HepG2 (cell line): ENCODE measurements at regions not wholly inside any gene's neighbourhood (a gene's known extent, or its start where the extent isn't known, plus 50 kb on each side); places are given as distances from the start of the nearest gene placed in this dataset.

Experiments used
- ATAC-seq: fragments of 200-7000 bp; cut with Tn5 transposase; 3 replicates; pipeline ENCODE4 v1.9.1; 2020; ENCODE audit warnings: mild to moderate bottlenecking, moderate library complexity
- BruUV-seq: library from RNA; stranded (reverse); fragments of 400-500 nt; replicated peaks from 2 replicates; lab custom pipeline; 2021; lab: Mats Ljungman, UMichigan
- CTCF ChIA-PET: fragments of 300-600 bp; formaldehyde crosslinking; extraction: SDS; loops from one replicate; lab custom pipeline; 2021; ENCODE audit warnings: low total read pairs, inconsistent platforms, low intra/inter-chr PET ratio; lab: Yijun Ruan, JAX
- POLR2A ChIA-PET: fragments of 350-600 bp; sonication (Branson Sonifier 250); formaldehyde crosslinking; loops from one replicate; lab custom pipeline; 2020; ENCODE audit warnings: antibody characterized with exemption, inconsistent platforms; lab: Yijun Ruan, JAX
- DNase-seq: peaks from one replicate; pipeline ENCODE4 v3.0.0-alpha.2; 2015; ENCODE audit warnings: low spot score
- FAIRE-seq: peaks from 3 replicates; lab custom pipeline; 2011; peaks lifted over from hg19 to GRCh38; lab: Jason Lieb, UNC
- H2AFZ ChIP-seq: one replicate; pipeline ENCODE4 v1.6.1; 2011; ENCODE audit warnings: low read length, inconsistent platforms
- H3K27ac ChIP-seq: fragments of 300-600 bp; 3 replicates; pipeline ENCODE4 v1.8.0; 2011; ENCODE audit warnings: mixed run types, mild to moderate bottlenecking, mixed read lengths, low read length, inconsistent platforms; ENCODE audit not compliant: insufficient read depth; ENCODE audit errors: extremely low read length
- H3K27me3 ChIP-seq, 2 experiments: fragments of 200-600 bp in 1 of 2; 2 replicates in 1 of 2; 3 replicates in 1 of 2; pipeline versions ENCODE4 v1.6.0 to v1.8.0; 2011; ENCODE audit warnings: low read length in 2 of 2, mild to moderate bottlenecking in 2 of 2, moderate library complexity in 2 of 2, inconsistent platforms in 1 of 2; ENCODE audit not compliant: insufficient read depth in 2 of 2, control insufficient read depth in 1 of 2
- H3K36me3 ChIP-seq, 2 experiments: fragments of 200-600 bp in 1 of 2; replicated peaks in 1 of 2; 2 replicates in 1 of 2; 3 replicates in 1 of 2; pipeline versions ENCODE4 v1.5.1 to v1.8.0; 2011; ENCODE audit warnings: low read length in 2 of 2, inconsistent platforms in 1 of 2; ENCODE audit not compliant: insufficient read depth in 2 of 2, control insufficient read depth in 1 of 2
- H3K4me1 ChIP-seq: 2 replicates; pipeline ENCODE4 v1.5.1; 2012; ENCODE audit warnings: low read length, inconsistent platforms; ENCODE audit not compliant: insufficient read depth
- H3K4me2 ChIP-seq: 2 replicates; pipeline ENCODE4 v1.6.0; 2011; ENCODE audit warnings: low read depth, low read length, inconsistent platforms
- H3K4me3 ChIP-seq, 3 experiments: fragments of 200-600 bp in 1 of 3; sonication (generic), shearing (Covaris generic) in 1 of 3; replicated peaks in 1 of 3; 2 replicates each; pipeline ENCODE4 v1.5.1; 2011 to 2016; ENCODE audit warnings: low read length in 3 of 3, inconsistent platforms in 2 of 3, low read depth in 2 of 3, mild to moderate bottlenecking in 2 of 3, control low read depth in 1 of 3, mixed read lengths in 1 of 3; ENCODE audit not compliant: insufficient read depth in 1 of 3
- H3K79me2 ChIP-seq: one replicate; pipeline ENCODE4 v1.6.1; 2011; ENCODE audit warnings: low read length, inconsistent platforms; ENCODE audit not compliant: insufficient read depth
- H3K9ac ChIP-seq: 2 replicates; pipeline ENCODE4 v1.6.0; 2011; ENCODE audit warnings: mild to moderate bottlenecking, low read depth, low read length, inconsistent platforms; ENCODE audit not compliant: insufficient read depth
- H3K9me3 ChIP-seq: 2 replicates; pipeline ENCODE4 v1.5.1; 2012; ENCODE audit warnings: mild to moderate bottlenecking, low read length
- H4K20me1 ChIP-seq: 2 replicates; pipeline ENCODE4 v1.6.0; 2011; ENCODE audit warnings: inconsistent platforms, mild to moderate bottlenecking, low read length, moderate library complexity; ENCODE audit not compliant: insufficient read depth
- FIP1L1 ChIP-seq: fragments of 200-400 bp; formaldehyde crosslinking; IDR thresholded peaks from 2 replicates; pipeline ENCODE4 v1.6.1; 2018; ENCODE audit warnings: low read depth, mild to moderate bottlenecking, low read length, moderate library complexity, borderline replicate concordance; ENCODE audit not compliant: insufficient read depth
- MIER2 ChIP-seq: IDR thresholded peaks from 2 replicates; pipeline ENCODE4 v1.6.1; 2016; ENCODE audit warnings: missing biosample characterization, missing genetic modification reagents
- ZMYM4 ChIP-seq: sonication (generic); formaldehyde crosslinking; IDR thresholded peaks from 2 replicates; pipeline ENCODE4 v1.8.1; 2023; ENCODE audit warnings: mild to moderate bottlenecking, missing genetic modification reagents
- ZNF629 ChIP-seq: sonication (generic); formaldehyde crosslinking; conservative IDR thresholded peaks from 2 replicates; pipeline ENCODE4 v1.5.0; 2020; ENCODE audit warnings: missing genetic modification reagents
- ZSCAN22 ChIP-seq: sonication (generic); formaldehyde crosslinking; IDR thresholded peaks from 2 replicates; pipeline ENCODE4 v1.4.0; 2020; ENCODE audit warnings: mild to moderate bottlenecking, missing genetic modification reagents
- WGBS: methylation state at CpG from one replicate; pipeline ENCODE4 v1.1.6; 2017; ENCODE audit warnings: low lambda C conversion rate; 5-methylcytosine and 5-hydroxymethylcytosine counted together
- in situ Hi-C: cut with HindIII; loops from 2 replicates; pipeline ENCODE4 v1.10.0; 2017; ENCODE audit warnings: low pct_unique_long_range_greater_than_20kb; ENCODE audit not compliant: extremely low pct_ligation_motif_present
- intact Hi-C: fragments of 100-400 bp; cut with micrococcal nuclease; formaldehyde crosslinking; loops from one replicate; pipeline ENCODE4 v1.10.0; 2022; ENCODE audit not compliant: unreplicated experiment
- TF ChIP-seq, protein P1 (sequence below): sonication (generic); formaldehyde crosslinking; IDR thresholded peaks from 2 replicates; pipeline ENCODE4 v1.5.1; 2020; ENCODE audit warnings: mild to moderate bottlenecking, missing genetic modification reagents, moderate library complexity
- TF ChIP-seq, protein P2 (sequence below): sonication (generic); formaldehyde crosslinking; IDR thresholded peaks from 2 replicates; pipeline ENCODE4 v1.4.0; 2020; ENCODE audit warnings: missing genetic modification reagents, borderline replicate concordance
- TF ChIP-seq, protein P3 (sequence below): sonication (generic); formaldehyde crosslinking; IDR thresholded peaks from 2 replicates; pipeline ENCODE4 v1.4.0; 2020; ENCODE audit warnings: missing genetic modification reagents, borderline replicate concordance
- TF ChIP-seq, protein P4 (sequence below): sonication (generic); formaldehyde crosslinking; IDR thresholded peaks from 2 replicates; pipeline ENCODE4 v1.8.1; 2022; ENCODE audit warnings: low read depth, mild to moderate bottlenecking, missing genetic modification reagents

DNA sequence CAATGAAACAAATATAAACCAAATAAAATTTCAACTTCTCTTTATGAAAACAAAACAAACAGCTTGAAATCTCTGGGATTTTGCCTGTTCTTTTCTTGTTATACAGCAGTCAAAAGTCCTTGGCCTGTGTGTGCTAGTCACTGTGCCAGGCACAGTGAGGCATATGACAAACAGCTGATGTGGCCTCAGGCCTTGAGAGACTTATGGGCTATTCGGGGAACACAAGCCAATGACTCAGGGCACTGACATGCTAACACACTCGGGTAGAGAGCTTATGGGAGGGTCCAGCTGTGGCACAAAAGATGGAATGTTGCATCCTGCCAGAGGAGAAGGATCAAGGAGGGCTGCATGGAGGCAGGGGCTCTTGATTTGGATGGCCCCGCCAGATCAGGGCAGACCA is 95.4 kb upstream of the NKX2-2 start:
- intact Hi-C loops, result no loop called here
- no peaks in the 10 kb centered on the region for H3K36me3 ChIP-seq
- H3K27me3 ChIP-seq, result peaks cover 0 to 17% of the 10 kb centered on the region in 2 experiments; a peak in 3 of 5 replicates
- 19% methylated on average over 3 of the region's 3 CpGs for WGBS
- H3K27ac ChIP-seq, result no peak overlapping the region
- TF ChIP-seq, protein P1, sequence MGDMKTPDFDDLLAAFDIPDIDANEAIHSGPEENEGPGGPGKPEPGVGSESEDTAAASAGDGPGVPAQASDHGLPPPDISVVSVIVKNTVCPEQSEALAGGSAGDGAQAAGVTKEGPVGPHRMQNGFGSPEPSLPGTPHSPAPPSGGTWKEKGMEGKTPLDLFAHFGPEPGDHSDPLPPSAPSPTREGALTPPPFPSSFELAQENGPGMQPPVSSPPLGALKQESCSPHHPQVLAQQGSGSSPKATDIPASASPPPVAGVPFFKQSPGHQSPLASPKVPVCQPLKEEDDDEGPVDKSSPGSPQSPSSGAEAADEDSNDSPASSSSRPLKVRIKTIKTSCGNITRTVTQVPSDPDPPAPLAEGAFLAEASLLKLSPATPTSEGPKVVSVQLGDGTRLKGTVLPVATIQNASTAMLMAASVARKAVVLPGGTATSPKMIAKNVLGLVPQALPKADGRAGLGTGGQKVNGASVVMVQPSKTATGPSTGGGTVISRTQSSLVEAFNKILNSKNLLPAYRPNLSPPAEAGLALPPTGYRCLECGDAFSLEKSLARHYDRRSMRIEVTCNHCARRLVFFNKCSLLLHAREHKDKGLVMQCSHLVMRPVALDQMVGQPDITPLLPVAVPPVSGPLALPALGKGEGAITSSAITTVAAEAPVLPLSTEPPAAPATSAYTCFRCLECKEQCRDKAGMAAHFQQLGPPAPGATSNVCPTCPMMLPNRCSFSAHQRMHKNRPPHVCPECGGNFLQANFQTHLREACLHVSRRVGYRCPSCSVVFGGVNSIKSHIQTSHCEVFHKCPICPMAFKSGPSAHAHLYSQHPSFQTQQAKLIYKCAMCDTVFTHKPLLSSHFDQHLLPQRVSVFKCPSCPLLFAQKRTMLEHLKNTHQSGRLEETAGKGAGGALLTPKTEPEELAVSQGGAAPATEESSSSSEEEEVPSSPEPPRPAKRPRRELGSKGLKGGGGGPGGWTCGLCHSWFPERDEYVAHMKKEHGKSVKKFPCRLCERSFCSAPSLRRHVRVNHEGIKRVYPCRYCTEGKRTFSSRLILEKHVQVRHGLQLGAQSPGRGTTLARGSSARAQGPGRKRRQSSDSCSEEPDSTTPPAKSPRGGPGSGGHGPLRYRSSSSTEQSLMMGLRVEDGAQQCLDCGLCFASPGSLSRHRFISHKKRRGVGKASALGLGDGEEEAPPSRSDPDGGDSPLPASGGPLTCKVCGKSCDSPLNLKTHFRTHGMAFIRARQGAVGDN (CRISPR knock-in tag), result no peak
- TF ChIP-seq, protein P2, sequence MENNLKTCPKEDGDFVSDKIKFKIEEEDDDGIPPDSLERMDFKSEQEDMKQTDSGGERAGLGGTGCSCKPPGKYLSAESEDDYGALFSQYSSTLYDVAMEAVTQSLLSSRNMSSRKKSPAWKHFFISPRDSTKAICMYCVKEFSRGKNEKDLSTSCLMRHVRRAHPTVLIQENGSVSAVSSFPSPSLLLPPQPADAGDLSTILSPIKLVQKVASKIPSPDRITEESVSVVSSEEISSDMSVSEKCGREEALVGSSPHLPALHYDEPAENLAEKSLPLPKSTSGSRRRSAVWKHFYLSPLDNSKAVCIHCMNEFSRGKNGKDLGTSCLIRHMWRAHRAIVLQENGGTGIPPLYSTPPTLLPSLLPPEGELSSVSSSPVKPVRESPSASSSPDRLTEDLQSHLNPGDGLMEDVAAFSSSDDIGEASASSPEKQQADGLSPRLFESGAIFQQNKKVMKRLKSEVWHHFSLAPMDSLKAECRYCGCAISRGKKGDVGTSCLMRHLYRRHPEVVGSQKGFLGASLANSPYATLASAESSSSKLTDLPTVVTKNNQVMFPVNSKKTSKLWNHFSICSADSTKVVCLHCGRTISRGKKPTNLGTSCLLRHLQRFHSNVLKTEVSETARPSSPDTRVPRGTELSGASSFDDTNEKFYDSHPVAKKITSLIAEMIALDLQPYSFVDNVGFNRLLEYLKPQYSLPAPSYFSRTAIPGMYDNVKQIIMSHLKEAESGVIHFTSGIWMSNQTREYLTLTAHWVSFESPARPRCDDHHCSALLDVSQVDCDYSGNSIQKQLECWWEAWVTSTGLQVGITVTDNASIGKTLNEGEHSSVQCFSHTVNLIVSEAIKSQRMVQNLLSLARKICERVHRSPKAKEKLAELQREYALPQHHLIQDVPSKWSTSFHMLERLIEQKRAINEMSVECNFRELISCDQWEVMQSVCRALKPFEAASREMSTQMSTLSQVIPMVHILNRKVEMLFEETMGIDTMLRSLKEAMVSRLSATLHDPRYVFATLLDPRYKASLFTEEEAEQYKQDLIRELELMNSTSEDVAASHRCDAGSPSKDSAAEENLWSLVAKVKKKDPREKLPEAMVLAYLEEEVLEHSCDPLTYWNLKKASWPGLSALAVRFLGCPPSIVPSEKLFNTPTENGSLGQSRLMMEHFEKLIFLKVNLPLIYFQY (CRISPR knock-in tag), result no peak
- TF ChIP-seq MIER2 (CRISPR knock-in tag) (no peak), ZNF629 (CRISPR knock-in tag) (no peak), ZMYM4 (CRISPR knock-in tag) (no peak), ZSCAN22 (CRISPR knock-in tag) (no peak), FIP1L1 (no peak)
- TF ChIP-seq, protein P3, sequence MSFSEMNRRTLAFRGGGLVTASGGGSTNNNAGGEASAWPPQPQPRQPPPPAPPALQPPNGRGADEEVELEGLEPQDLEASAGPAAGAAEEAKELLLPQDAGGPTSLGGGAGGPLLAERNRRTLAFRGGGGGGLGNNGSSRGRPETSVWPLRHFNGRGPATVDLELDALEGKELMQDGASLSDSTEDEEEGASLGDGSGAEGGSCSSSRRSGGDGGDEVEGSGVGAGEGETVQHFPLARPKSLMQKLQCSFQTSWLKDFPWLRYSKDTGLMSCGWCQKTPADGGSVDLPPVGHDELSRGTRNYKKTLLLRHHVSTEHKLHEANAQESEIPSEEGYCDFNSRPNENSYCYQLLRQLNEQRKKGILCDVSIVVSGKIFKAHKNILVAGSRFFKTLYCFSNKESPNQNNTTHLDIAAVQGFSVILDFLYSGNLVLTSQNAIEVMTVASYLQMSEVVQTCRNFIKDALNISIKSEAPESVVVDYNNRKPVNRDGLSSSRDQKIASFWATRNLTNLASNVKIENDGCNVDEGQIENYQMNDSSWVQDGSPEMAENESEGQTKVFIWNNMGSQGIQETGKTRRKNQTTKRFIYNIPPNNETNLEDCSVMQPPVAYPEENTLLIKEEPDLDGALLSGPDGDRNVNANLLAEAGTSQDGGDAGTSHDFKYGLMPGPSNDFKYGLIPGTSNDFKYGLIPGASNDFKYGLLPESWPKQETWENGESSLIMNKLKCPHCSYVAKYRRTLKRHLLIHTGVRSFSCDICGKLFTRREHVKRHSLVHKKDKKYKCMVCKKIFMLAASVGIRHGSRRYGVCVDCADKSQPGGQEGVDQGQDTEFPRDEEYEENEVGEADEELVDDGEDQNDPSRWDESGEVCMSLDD, result no peak
- TF ChIP-seq, protein P4, sequence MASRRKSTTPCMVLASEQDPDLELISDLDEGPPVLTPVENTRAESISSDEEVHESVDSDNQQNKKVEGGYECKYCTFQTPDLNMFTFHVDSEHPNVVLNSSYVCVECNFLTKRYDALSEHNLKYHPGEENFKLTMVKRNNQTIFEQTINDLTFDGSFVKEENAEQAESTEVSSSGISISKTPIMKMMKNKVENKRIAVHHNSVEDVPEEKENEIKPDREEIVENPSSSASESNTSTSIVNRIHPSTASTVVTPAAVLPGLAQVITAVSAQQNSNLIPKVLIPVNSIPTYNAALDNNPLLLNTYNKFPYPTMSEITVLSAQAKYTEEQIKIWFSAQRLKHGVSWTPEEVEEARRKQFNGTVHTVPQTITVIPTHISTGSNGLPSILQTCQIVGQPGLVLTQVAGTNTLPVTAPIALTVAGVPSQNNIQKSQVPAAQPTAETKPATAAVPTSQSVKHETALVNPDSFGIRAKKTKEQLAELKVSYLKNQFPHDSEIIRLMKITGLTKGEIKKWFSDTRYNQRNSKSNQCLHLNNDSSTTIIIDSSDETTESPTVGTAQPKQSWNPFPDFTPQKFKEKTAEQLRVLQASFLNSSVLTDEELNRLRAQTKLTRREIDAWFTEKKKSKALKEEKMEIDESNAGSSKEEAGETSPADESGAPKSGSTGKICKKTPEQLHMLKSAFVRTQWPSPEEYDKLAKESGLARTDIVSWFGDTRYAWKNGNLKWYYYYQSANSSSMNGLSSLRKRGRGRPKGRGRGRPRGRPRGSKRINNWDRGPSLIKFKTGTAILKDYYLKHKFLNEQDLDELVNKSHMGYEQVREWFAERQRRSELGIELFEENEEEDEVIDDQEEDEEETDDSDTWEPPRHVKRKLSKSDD (CRISPR knock-in tag), result no peak
- in situ Hi-C loops, result no loop called here
- CTCF ChIA-PET, result no interaction called here
- BruUV-seq, result no TSS peak
- no peak overlapping the region for H3K9ac ChIP-seq
- DNase-seq, result peak; percentile 10
- H2AFZ ChIP-seq, result no peak overlapping the region
- no peaks in the 10 kb centered on the region for H3K79me2 ChIP-seq
- ATAC-seq, result no peak; the same call in 2 of the 3 replicates
- H3K4me1 ChIP-seq, result no peaks in the 10 kb centered on the region
- H3K4me3 ChIP-seq, result no peak overlapping the region
- H4K20me1 ChIP-seq, result no peaks in the 10 kb centered on the region
- no peak overlapping the region for H3K4me2 ChIP-seq
- no peaks in the 10 kb centered on the region for H3K9me3 ChIP-seq
- POLR2A ChIA-PET, result no interaction called here
- no peak for FAIRE-seq
